ENCODE measurements at regions not wholly inside any gene's neighbourhood (a gene's known extent, or its start where the extent isn't known, plus 50 kb on each side); places are given as distances from the start of the nearest gene placed in this dataset.

DNA sequence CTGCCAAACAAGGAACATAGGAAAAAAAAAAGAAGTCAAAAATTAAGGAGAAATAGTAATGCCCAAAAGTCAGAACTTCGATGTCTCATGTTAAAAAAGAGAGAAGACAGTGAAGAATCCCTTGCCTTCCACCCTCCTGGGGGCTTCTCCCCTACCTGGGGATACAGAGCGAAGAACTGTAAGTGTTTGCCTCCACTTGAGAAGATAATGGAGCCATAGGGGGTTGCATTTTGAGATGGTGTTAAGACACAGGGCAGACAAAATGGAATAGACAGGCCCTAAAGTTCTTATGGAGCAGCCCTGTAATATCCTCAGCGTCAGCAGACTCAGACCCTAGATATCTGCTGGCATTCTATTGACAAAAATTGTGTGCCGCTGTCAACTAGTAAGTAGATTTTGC, 222.2 kb upstream of the MAP3K7 start:
- Histone ChIP-seq H3K9ac (ENCODE audit: extremely low read depth, insufficient read length, low read length) (no peak overlapping the region), H2AK5ac (ENCODE audit: insufficient read length, low read length) (no peak overlapping the region), H2BK5ac (ENCODE audit: insufficient read length, low read length) (no peak overlapping the region), H3K27ac (ENCODE audit: insufficient read length, low read depth, low read length) (no peak overlapping the region), H3K4me1 (ENCODE audit: insufficient read depth, low read length) (peaks cover 7% of the 10 kb centered on the region; the same call in 1 of the 2 replicates), H3T11ph (ENCODE audit: low read length) (no peak overlapping the region), H3K79me1 (ENCODE audit: insufficient read depth, low read depth, low read length, poor library complexity, severe bottlenecking) (no peaks in the 10 kb centered on the region), H3K4me2 (ENCODE audit: insufficient read depth, insufficient read length, low read length) (no peak overlapping the region), H3K56ac (ENCODE audit: insufficient read length, low read depth, low read length) (no peak overlapping the region), H3K79me2 (ENCODE audit: insufficient read depth, low read length) (no peaks in the 10 kb centered on the region), H4K91ac (ENCODE audit: insufficient read length, low read depth, low read length) (no peak overlapping the region), H3K14ac (ENCODE audit: insufficient read depth, low read length) (no peak overlapping the region), H3K23me2 (ENCODE audit: insufficient read length, low read depth, low read length, poor library complexity, severe bottlenecking) (no peaks in the 10 kb centered on the region), H2BK20ac (ENCODE audit: low read depth, low read length, poor library complexity, severe bottlenecking) (no peak overlapping the region), H4K20me1 (ENCODE audit: control insufficient read depth, insufficient read depth, insufficient read length) (no peaks in the 10 kb centered on the region), H3K27me3 (ENCODE audit: insufficient read depth, low read length) (no peaks in the 10 kb centered on the region), H2BK12ac (ENCODE audit: insufficient read length, low read depth, low read length) (no peak overlapping the region), H3K4ac (ENCODE audit: low read depth, low read length) (no peak overlapping the region), H3K18ac (ENCODE audit: insufficient read length, low read depth, low read length) (no peak overlapping the region), H3K23ac (ENCODE audit: insufficient read length, low read depth, low read length) (no peak overlapping the region), H2BK15ac (ENCODE audit: low read depth, low read length) (no peak overlapping the region), H3K9me3 (ENCODE audit: control insufficient read depth, low read depth, low read length) (no peaks in the 10 kb centered on the region), H4K8ac (replicated peaks; ENCODE audit: insufficient read length, low read depth, low read length) (no peak overlapping the region), H2BK120ac (ENCODE audit: low read depth, low read length, poor library complexity, severe bottlenecking) (no peak overlapping the region), H4K5ac (ENCODE audit: insufficient read length, low read depth, low read length) (no peak overlapping the region), H2AFZ (ENCODE audit: low read length) (no peak overlapping the region)
- no CpG with 5 or more reads among the region's 4 CpGs for WGBS (ENCODE audit: extremely low coverage, insufficient read length, low lambda C conversion rate)
- Mint-ChIP-seq H3K27me3 (ENCODE audit: low read depth) (no peaks in the 10 kb centered on the region; the same call in 1 of the 2 replicates), H3K4me3 (no peak overlapping the region), H3K27ac (peak overlapping the region in 1 of 3 experiments; percentile 43; a peak in 2 of 7 replicates), H3K9me3 (peaks cover 0 to 7% of the 10 kb centered on the region in 2 experiments; a peak in 3 of 5 replicates), H3K4me1 (peaks cover 36 to 45% of the 10 kb centered on the region in 2 experiments), H3K36me3 (ENCODE audit: insufficient read depth in 1 of 3, low read depth in 3 of 3) (peaks cover 1 to 5% (median 3%) of the 10 kb centered on the region in 3 experiments; a peak in 3 of 7 replicates)
- TF ChIP-seq, protein P1, sequence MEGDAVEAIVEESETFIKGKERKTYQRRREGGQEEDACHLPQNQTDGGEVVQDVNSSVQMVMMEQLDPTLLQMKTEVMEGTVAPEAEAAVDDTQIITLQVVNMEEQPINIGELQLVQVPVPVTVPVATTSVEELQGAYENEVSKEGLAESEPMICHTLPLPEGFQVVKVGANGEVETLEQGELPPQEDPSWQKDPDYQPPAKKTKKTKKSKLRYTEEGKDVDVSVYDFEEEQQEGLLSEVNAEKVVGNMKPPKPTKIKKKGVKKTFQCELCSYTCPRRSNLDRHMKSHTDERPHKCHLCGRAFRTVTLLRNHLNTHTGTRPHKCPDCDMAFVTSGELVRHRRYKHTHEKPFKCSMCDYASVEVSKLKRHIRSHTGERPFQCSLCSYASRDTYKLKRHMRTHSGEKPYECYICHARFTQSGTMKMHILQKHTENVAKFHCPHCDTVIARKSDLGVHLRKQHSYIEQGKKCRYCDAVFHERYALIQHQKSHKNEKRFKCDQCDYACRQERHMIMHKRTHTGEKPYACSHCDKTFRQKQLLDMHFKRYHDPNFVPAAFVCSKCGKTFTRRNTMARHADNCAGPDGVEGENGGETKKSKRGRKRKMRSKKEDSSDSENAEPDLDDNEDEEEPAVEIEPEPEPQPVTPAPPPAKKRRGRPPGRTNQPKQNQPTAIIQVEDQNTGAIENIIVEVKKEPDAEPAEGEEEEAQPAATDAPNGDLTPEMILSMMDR (conservative IDR thresholded peaks at IDR 0.05): no peak
- DNase-seq: no peak

All from H9 (cell line).